K562 (cell line): ENCODE measurements at regions not wholly inside any gene's neighbourhood (a gene's known extent, or its start where the extent isn't known, plus 50 kb on each side); places are given as distances from the start of the nearest gene placed in this dataset.

ENCODE experiments used
- CBX2 ChIP-seq: fragments of 200-600 bp; sonication (generic); IDR thresholded peaks from one replicate; pipeline ENCODE4 v1.6.1; 2012; ENCODE audit warnings: mild to moderate bottlenecking, low read length, inconsistent platforms; ENCODE audit not compliant: insufficient read depth, poor library complexity, severe bottlenecking
- GATA2 ChIP-seq: sonication (generic); formaldehyde crosslinking; IDR thresholded peaks from 2 replicates; pipeline ENCODE4 v1.4.0; 2020; ENCODE audit warnings: mild to moderate bottlenecking, missing genetic modification reagents
- KHSRP ChIP-seq: fragments of 450-650 bp; IDR thresholded peaks from 2 replicates; pipeline ENCODE4 v1.6.1; 2017
- MAFK ChIP-seq: IDR thresholded peaks from 2 replicates; pipeline ENCODE4 v1.6.1; 2011; ENCODE audit warnings: low read length, improper control_type of control experiment
- MCM3 ChIP-seq: fragments of 450-650 bp; IDR thresholded peaks from 2 replicates; pipeline ENCODE4 v1.6.1; 2016
- PML ChIP-seq: IDR thresholded peaks from 2 replicates; pipeline ENCODE4 v1.6.1; 2012; ENCODE audit warnings: low read length, inconsistent platforms
- POLR2B ChIP-seq: fragments of 450-650 bp; IDR thresholded peaks from 2 replicates; pipeline ENCODE4 v1.6.1; 2018; ENCODE audit warnings: low read depth; ENCODE audit not compliant: partially characterized antibody
- PURB ChIP-seq: sonication (generic); formaldehyde crosslinking; IDR thresholded peaks from 2 replicates; pipeline ENCODE4 v1.9.0; 2021; ENCODE audit warnings: low read depth, mild to moderate bottlenecking, missing genetic modification reagents
- SMARCA4 ChIP-seq: fragments of 450-650 bp; IDR thresholded peaks from 2 replicates; pipeline ENCODE4 v1.6.1; 2016
- SRSF7 ChIP-seq: fragments of 200-400 bp; formaldehyde crosslinking; optimal IDR thresholded peaks from 2 replicates; pipeline ENCODE3; 2017; ENCODE audit warnings: mild to moderate bottlenecking, low read depth, low read length
- ZFP36 ChIP-seq: fragments of 150-350 bp; IDR thresholded peaks from 2 replicates; pipeline ENCODE4 v1.6.1; 2018; ENCODE audit warnings: low read length, low read depth; ENCODE audit not compliant: partially characterized antibody
- ZNF408 ChIP-seq: fragments of 250-450 bp; sonication (Bioruptor Pico); IDR thresholded peaks from 2 replicates; pipeline ENCODE4 v1.4.0; 2020; ENCODE audit warnings: low read depth, mild to moderate bottlenecking, moderate library complexity
- ZNF444 ChIP-seq: fragments of 250-450 bp; sonication (Bioruptor Pico); IDR thresholded peaks from 2 replicates; pipeline ENCODE4 v1.4.0; 2020; ENCODE audit warnings: mild to moderate bottlenecking, moderate library complexity
- TF ChIP-seq, protein P1 (sequence below): fragments of 450-650 bp; formaldehyde crosslinking; IDR thresholded peaks from 2 replicates; pipeline ENCODE4 v1.4.0; 2022; ENCODE audit warnings: missing genetic modification characterization
- TF ChIP-seq, protein P2 (sequence below): fragments of 250-450 bp; sonication (Bioruptor Pico); IDR thresholded peaks from 2 replicates; pipeline ENCODE4 v1.5.0; 2021; ENCODE audit warnings: mild to moderate bottlenecking, moderate library complexity
- TF ChIP-seq, protein P3 (sequence below): sonication (generic); formaldehyde crosslinking; IDR thresholded peaks from 2 replicates; pipeline ENCODE4 v1.8.0; 2022; ENCODE audit warnings: mild to moderate bottlenecking, missing genetic modification reagents, borderline replicate concordance

DNA sequence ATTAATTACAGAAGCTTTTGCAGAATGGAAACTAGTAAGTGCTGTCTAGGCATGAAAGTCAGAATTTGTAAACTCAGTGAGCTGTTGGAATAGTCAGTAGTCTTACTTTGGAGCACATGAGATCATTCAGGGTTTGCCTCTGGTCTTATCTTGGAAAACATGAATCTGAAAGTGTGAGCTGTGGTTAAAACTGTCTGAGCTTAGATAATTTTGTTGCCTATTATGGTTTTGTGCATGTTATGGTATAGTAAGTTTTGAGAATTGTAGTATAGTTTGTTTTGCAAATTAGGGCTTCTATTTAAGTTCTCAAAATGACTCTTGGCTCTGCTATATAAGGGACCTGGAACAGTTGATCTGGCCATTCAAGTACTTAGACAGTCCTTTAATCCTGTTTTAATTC, 53.7 kb upstream of the TRPC4 start (continued):
- TF ChIP-seq, protein P1, sequence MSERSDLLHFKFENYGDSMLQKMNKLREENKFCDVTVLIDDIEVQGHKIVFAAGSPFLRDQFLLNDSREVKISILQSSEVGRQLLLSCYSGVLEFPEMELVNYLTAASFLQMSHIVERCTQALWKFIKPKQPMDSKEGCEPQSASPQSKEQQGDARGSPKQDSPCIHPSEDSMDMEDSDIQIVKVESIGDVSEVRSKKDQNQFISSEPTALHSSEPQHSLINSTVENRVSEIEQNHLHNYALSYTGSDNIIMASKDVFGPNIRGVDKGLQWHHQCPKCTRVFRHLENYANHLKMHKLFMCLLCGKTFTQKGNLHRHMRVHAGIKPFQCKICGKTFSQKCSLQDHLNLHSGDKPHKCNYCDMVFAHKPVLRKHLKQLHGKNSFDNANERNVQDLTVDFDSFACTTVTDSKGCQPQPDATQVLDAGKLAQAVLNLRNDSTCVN (CRISPR knock-in tag), result no peak
- TF ChIP-seq SMARCA4 (peak; percentile 86), MAFK (no peak), KHSRP (no peak), PML (peak; percentile 79), ZFP36 (no peak), SRSF7 (no peak), CBX2 (no peak), MCM3 (no peak), GATA2 (CRISPR knock-in tag) (0 out of 2 replicates have a peak, but pooled peaks have one; percentile 16), ZNF408 (CRISPR knock-in tag) (no peak), PURB (CRISPR knock-in tag) (no peak), POLR2B (no peak), ZNF444 (no peak)
- TF ChIP-seq, protein P2, sequence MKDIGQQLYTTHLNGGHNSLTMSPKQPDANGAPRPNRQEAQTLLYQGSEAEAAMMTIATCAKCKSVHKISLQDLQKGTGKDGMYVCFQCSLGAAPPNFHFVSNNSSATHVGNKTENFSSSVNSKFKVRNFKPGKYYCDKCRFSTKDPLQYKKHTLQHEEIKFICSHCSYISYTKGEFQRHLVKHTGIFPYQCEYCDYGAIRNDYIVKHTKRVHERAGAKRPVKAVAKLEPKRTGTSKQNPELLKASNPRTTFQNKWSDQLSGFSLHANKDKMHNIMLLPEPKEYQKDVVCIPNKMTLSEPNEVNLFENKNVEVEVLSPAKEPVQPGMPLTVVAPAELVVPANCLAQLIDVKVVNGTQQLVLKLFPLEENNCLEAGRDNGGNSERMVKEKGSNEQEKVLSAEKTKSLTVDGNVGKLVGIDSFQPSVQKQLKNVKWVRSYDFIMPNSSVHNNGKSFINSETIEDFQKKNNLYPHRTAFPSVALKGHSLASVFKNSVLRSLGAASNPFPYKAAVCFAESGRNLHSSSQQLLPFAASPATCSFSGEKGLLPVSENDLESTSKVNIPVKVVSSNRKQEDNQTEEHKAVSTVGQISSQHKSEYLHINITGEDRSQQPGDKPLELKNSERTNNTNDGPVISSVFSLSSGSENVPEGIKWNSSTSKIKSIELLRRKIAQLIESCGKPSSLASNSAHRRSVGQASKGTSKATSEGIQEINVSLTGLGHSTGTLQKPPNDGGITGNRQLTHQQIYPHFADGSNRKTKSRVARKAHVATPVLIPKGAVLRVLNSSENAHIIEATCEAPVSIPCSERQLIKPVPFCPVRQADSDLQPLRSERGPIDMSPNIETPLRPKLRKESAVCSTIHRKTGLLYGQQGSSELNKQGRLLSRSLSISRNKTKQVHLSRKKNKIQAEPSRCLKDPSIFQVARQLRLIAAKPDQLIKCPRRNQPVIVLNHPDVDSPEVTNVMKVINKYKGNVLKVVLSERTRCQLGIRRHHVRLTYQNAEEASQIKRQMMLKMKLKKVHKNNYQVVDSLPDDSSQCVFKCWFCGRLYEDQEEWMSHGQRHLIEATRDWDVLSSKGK, result no peak
- TF ChIP-seq, protein P3, sequence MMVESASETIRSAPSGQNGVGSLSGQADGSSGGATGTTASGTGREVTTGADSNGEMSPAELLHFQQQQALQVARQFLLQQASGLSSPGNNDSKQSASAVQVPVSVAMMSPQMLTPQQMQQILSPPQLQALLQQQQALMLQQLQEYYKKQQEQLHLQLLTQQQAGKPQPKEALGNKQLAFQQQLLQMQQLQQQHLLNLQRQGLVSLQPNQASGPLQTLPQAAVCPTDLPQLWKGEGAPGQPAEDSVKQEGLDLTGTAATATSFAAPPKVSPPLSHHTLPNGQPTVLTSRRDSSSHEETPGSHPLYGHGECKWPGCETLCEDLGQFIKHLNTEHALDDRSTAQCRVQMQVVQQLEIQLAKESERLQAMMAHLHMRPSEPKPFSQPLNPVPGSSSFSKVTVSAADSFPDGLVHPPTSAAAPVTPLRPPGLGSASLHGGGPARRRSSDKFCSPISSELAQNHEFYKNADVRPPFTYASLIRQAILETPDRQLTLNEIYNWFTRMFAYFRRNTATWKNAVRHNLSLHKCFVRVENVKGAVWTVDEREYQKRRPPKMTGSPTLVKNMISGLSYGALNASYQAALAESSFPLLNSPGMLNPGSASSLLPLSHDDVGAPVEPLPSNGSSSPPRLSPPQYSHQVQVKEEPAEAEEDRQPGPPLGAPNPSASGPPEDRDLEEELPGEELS (CRISPR knock-in tag), result no peak
